GM12878 (cell line): ENCODE measurements at regions not wholly inside any gene's neighbourhood (a gene's known extent, or its start where the extent isn't known, plus 50 kb on each side); places are given as distances from the start of the nearest gene placed in this dataset.

Experiments
- ATAC-seq: fragments of 200-7000 bp; cut with Tn5 transposase; 3 replicates; pipeline ENCODE4 v1.9.1; 2020; ENCODE audit warnings: mild to moderate bottlenecking, moderate library complexity
- BruUV-seq: library from RNA; stranded (reverse); fragments of 400-500 nt; replicated peaks from 2 replicates; lab custom pipeline; 2021; lab: Mats Ljungman, UMichigan
- CTCF ChIA-PET: fragments of 300-600 bp; sonication (Branson Sonifier 250); formaldehyde crosslinking; extraction: SDS; loops from one replicate; lab custom pipeline; 2021; ENCODE audit warnings: inconsistent platforms; lab: Yijun Ruan, JAX
- POLR2A ChIA-PET: fragments of 350-600 bp; formaldehyde crosslinking; extraction: SDS; loops from one replicate; lab custom pipeline; 2021; ENCODE audit warnings: inconsistent platforms; lab: Charles Lee
- RAD21 ChIA-PET: fragments of 300-600 bp; sonication (Branson Sonifier 250); formaldehyde crosslinking; loops from one replicate; lab custom pipeline; 2023; ENCODE audit warnings: antibody characterized with exemption; ENCODE audit not compliant: unreplicated experiment; lab: Charles Lee
- SMC1A ChIA-PET: fragments of 300-600 bp; sonication (Branson Sonifier 250); formaldehyde crosslinking; loops from one replicate; lab custom pipeline; 2023; ENCODE audit not compliant: unreplicated experiment, uncharacterized antibody; lab: Charles Lee
- DNase-seq: peaks from one replicate; pipeline ENCODE4 v3.0.0-alpha.2; 2011; ENCODE audit warnings: low read depth, low spot score
- FAIRE-seq: peaks from 3 replicates; lab custom pipeline; 2011; peaks lifted over from hg19 to GRCh38; lab: Jason Lieb, UNC
- H2AFZ ChIP-seq: 2 replicates; pipeline ENCODE4 v1.6.0; 2011; ENCODE audit warnings: low read depth, low read length, control low read depth; ENCODE audit not compliant: control insufficient read depth
- H3K27ac ChIP-seq: 2 replicates; pipeline ENCODE4 v1.5.1; 2011; ENCODE audit warnings: control low read depth; ENCODE audit not compliant: control insufficient read depth, insufficient read depth
- H3K27me3 ChIP-seq, 2 experiments: replicated peaks in 1 of 2; 2 replicates each; pipeline versions ENCODE4 v1.6.0 to v1.6.1; 2011; ENCODE audit warnings: low read length in 1 of 2; ENCODE audit not compliant: control insufficient read depth in 2 of 2, insufficient read depth in 2 of 2
- H3K36me3 ChIP-seq, 2 experiments: 2 replicates each; pipeline ENCODE4 v1.5.1; 2011; ENCODE audit warnings: low read length in 1 of 2; ENCODE audit not compliant: control insufficient read depth in 2 of 2, insufficient read depth in 2 of 2
- H3K4me1 ChIP-seq: 2 replicates; pipeline ENCODE4 v1.6.1; 2011; ENCODE audit warnings: mild to moderate bottlenecking, low read length, moderate library complexity, mixed read lengths; ENCODE audit not compliant: control insufficient read depth, insufficient read depth
- H3K4me2 ChIP-seq: 2 replicates; pipeline ENCODE4 v1.6.0; 2011; ENCODE audit warnings: control low read depth; ENCODE audit not compliant: control insufficient read depth, insufficient read depth
- H3K4me3 ChIP-seq: fragments of 200-600 bp; sonication (generic); 2 replicates; pipeline ENCODE4 v1.5.1; 2016
- H3K79me2 ChIP-seq: 2 replicates; pipeline ENCODE4 v1.6.0; 2011; ENCODE audit warnings: low read length; ENCODE audit not compliant: control insufficient read depth, insufficient read depth
- H3K9ac ChIP-seq: 2 replicates; pipeline ENCODE4 v1.8.0; 2011; ENCODE audit warnings: low read length, control low read depth, mixed read lengths; ENCODE audit not compliant: control insufficient read depth, insufficient read depth
- H3K9me3 ChIP-seq: replicated peaks from 3 replicates; pipeline ENCODE4 v1.5.1; 2011; ENCODE audit warnings: mild to moderate bottlenecking, low read length; ENCODE audit not compliant: control insufficient read depth, insufficient read depth
- H4K20me1 ChIP-seq: 2 replicates; pipeline ENCODE4 v1.6.0; 2011; ENCODE audit not compliant: control insufficient read depth, insufficient read depth
- MYB ChIP-seq: fragments of 150-350 bp; IDR thresholded peaks from 2 replicates; pipeline ENCODE4 v1.6.1; 2014; ENCODE audit warnings: mild to moderate bottlenecking, low read depth, low read length, borderline replicate concordance
- WGBS: methylation state at CpG from one replicate; pipeline ENCODE4 v1.1.6; 2016; ENCODE audit warnings: low lambda C conversion rate; ENCODE audit not compliant: insufficient replicate concordance, insufficient coverage; ENCODE audit errors: missing lambda C conversion rate; 5-methylcytosine and 5-hydroxymethylcytosine counted together
- in situ Hi-C: fragments of 300-500 bp; cut with MboI; formaldehyde crosslinking; loops from 9 replicates; pipeline ENCODE4 v1.14.3; 2018; ENCODE audit warnings: mixed read lengths
- intact Hi-C: fragments of 100-400 bp; cut with micrococcal nuclease; formaldehyde crosslinking; loops from one replicate; pipeline ENCODE4 v1.14.2; 2022; ENCODE audit not compliant: unreplicated experiment
- TF ChIP-seq, protein P1 (sequence below): fragments of 450-650 bp; formaldehyde crosslinking; IDR thresholded peaks from 2 replicates; pipeline ENCODE4 v1.4.0; 2022; ENCODE audit warnings: mild to moderate bottlenecking, moderate library complexity
- TF ChIP-seq, protein P2 (sequence below): IDR thresholded peaks from 2 replicates; pipeline ENCODE4 v1.6.1; 2011; ENCODE audit warnings: low read depth, low read length, improper control_type of control experiment, borderline replicate concordance
- TF ChIP-seq, protein P3 (sequence below): IDR thresholded peaks from 2 replicates; pipeline ENCODE4 v1.6.1; 2012; ENCODE audit warnings: mild to moderate bottlenecking, low read depth, low read length

DNA sequence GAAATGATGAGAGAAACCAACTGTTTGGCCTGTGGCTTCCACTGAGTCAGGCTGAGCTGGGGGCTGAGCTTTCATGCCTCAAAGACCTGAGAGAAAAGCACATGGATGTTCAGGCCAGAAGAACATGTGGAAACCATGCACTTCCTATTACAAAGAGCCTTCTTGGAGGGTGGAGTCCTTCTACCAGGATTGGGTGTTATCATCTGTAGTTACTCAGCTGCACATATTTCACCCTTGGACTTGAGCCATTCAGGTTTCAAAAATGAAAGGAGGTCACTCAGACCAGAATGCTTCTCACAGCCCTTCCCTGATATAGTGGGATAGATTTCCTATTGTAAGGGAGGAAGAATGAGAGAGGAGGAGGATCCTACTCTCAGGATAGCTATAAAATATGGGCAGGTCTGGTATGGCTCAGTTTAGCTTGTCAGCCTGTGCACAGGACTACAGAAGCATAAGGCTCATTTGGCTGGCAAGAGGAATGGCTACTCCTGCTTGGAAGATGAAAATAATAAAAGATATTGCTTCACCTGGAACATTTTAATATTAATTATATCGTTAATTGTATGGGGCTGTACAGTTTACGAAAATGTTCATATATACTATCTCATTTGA lies 173.6 kb upstream of the TMC3 start:
- no peak for DNase-seq
- H3K27me3 ChIP-seq: no peaks in the 10 kb centered on the region; a peak in 1 of 4 replicates
- no peak for FAIRE-seq
- ChIA-PET POLR2A (no interaction called here), SMC1A (no interaction called here), RAD21 (no interaction called here), CTCF (interaction anchor here (0.7 kb wide), 1 partner anchor 772 kb away, joined by 3 read pairs; no protein-coding TSS in a partner anchor)
- no peak overlapping the region for H3K4me3 ChIP-seq
- intact Hi-C loops: no loop called here
- H3K4me1 ChIP-seq: no peaks in the 10 kb centered on the region
- in situ Hi-C loops: no loop called here
- BruUV-seq: no TSS peak
- no peaks in the 10 kb centered on the region for H3K36me3 ChIP-seq
- H3K9ac ChIP-seq: no peak overlapping the region
- H4K20me1 ChIP-seq: no peaks in the 10 kb centered on the region
- H3K9me3 ChIP-seq: no peaks in the 10 kb centered on the region
- ATAC-seq: no peak
- H2AFZ ChIP-seq: no peak overlapping the region
- WGBS: 24% methylated on average over 2 of the region's 2 CpGs
- no peak overlapping the region for H3K27ac ChIP-seq
- no peak overlapping the region for H3K4me2 ChIP-seq
- TF ChIP-seq, protein P1, sequence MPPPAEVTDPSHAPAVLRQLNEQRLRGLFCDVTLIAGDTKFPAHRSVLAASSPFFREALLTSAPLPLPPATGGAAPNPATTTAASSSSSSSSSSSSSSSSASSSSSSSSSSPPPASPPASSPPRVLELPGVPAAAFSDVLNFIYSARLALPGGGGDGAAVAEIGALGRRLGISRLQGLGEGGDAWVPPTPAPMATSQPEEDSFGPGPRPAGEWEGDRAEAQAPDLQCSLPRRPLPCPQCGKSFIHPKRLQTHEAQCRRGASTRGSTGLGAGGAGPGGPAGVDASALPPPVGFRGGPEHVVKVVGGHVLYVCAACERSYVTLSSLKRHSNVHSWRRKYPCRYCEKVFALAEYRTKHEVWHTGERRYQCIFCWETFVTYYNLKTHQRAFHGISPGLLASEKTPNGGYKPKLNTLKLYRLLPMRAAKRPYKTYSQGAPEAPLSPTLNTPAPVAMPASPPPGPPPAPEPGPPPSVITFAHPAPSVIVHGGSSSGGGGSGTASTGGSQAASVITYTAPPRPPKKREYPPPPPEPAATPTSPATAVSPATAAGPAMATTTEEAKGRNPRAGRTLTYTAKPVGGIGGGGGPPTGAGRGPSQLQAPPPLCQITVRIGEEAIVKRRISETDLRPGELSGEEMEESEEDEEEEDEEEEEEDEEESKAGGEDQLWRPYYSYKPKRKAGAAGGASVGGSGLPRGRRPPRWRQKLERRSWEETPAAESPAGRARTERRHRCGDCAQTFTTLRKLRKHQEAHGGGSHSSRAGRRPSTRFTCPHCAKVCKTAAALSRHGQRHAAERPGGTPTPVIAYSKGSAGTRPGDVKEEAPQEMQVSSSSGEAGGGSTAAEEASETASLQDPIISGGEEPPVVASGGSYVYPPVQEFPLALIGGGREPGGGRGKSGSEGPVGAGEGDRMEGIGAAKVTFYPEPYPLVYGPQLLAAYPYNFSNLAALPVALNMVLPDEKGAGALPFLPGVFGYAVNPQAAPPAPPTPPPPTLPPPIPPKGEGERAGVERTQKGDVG (CRISPR knock-in tag): no peak
- TF ChIP-seq, protein P2, sequence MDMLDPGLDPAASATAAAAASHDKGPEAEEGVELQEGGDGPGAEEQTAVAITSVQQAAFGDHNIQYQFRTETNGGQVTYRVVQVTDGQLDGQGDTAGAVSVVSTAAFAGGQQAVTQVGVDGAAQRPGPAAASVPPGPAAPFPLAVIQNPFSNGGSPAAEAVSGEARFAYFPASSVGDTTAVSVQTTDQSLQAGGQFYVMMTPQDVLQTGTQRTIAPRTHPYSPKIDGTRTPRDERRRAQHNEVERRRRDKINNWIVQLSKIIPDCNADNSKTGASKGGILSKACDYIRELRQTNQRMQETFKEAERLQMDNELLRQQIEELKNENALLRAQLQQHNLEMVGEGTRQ: no peak
- TF ChIP-seq MYB: no peak
- TF ChIP-seq, protein P3, sequence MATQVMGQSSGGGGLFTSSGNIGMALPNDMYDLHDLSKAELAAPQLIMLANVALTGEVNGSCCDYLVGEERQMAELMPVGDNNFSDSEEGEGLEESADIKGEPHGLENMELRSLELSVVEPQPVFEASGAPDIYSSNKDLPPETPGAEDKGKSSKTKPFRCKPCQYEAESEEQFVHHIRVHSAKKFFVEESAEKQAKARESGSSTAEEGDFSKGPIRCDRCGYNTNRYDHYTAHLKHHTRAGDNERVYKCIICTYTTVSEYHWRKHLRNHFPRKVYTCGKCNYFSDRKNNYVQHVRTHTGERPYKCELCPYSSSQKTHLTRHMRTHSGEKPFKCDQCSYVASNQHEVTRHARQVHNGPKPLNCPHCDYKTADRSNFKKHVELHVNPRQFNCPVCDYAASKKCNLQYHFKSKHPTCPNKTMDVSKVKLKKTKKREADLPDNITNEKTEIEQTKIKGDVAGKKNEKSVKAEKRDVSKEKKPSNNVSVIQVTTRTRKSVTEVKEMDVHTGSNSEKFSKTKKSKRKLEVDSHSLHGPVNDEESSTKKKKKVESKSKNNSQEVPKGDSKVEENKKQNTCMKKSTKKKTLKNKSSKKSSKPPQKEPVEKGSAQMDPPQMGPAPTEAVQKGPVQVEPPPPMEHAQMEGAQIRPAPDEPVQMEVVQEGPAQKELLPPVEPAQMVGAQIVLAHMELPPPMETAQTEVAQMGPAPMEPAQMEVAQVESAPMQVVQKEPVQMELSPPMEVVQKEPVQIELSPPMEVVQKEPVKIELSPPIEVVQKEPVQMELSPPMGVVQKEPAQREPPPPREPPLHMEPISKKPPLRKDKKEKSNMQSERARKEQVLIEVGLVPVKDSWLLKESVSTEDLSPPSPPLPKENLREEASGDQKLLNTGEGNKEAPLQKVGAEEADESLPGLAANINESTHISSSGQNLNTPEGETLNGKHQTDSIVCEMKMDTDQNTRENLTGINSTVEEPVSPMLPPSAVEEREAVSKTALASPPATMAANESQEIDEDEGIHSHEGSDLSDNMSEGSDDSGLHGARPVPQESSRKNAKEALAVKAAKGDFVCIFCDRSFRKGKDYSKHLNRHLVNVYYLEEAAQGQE: no peak
- TF ChIP-seq, all 136 proteins: peak for 0
- no peaks in the 10 kb centered on the region for H3K79me2 ChIP-seq
